ENCODE measurements at regions not wholly inside any gene's neighbourhood (a gene's known extent, or its start where the extent isn't known, plus 50 kb on each side); places are given as distances from the start of the nearest gene placed in this dataset.

DNA sequence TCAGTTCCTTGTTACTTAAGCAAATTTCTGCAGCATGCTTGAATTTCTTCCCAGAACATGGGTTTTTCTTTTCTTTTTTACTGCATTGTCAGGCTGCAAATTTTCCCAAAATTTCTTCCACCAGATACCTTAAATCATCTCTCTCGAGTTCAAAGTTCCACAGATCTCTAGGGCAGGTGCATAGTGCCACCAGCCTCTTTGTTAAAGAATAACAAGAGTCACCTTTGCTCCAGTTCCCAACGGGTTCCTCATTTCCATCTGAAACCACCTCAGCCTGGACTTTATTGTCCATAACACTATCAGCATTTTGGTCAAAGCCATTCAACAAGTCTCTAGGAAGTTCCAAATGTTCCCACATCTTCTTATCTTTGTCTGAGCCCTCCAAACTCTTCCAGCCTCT, 389.2 kb downstream of the NXPH1 start:
- no TSS peak for BruUV-seq (replicated peaks)

GRCh38 chr7:8823486-8823885, 390.1 kb downstream of the NXPH1 start:
- ChIA-PET POLR2A (ENCODE audit: low non-redundant PET) (no interaction called here), CTCF (no interaction called here)
- Histone ChIP-seq H3K4me1 (ENCODE audit: insufficient read depth, low read length, poor library complexity, severe bottlenecking) (no peaks in the 10 kb centered on the region), H3K4me3 (ENCODE audit: low read depth, low read length, poor library complexity, severe bottlenecking) (no peak overlapping the region), H3K9me3 (ENCODE audit: low read depth, low read length, poor library complexity, severe bottlenecking) (no peaks in the 10 kb centered on the region), H3K27ac (ENCODE audit: low read depth, low read length, poor library complexity, severe bottlenecking) (no peak overlapping the region), H3K27me3 (replicated peaks; ENCODE audit: insufficient read depth, low read depth, low read length, poor library complexity) (peaks cover 14% of the 10 kb centered on the region), H3K36me3 (ENCODE audit: insufficient read depth, low read length, poor library complexity, severe bottlenecking) (no peaks in the 10 kb centered on the region)
- TF ChIP-seq CTCF (conservative IDR thresholded peaks at IDR 0.05; ENCODE audit: low read depth, low read length), result no peak
- no peak for TF ChIP-seq EZH2 (IDR thresholded peaks at IDR 0.05; ENCODE audit: borderline replicate concordance, low read depth, low read length, poor library complexity, severe bottlenecking)
- intact Hi-C loops (cut with micrococcal nuclease; ENCODE audit: unreplicated experiment), result no loop called here
- no peak for DNase-seq (ENCODE audit: low spot score)
- no TSS peak for BruUV-seq (replicated peaks)

More for the DNA sequence above, 389.2 kb downstream of the NXPH1 start:
- Histone ChIP-seq H3K27me3 (replicated peaks; ENCODE audit: insufficient read depth, low read depth, low read length, poor library complexity) (peaks cover 13% of the 10 kb centered on the region), H3K4me1 (ENCODE audit: insufficient read depth, low read length, poor library complexity, severe bottlenecking) (no peaks in the 10 kb centered on the region), H3K4me3 (ENCODE audit: low read depth, low read length, poor library complexity, severe bottlenecking) (no peak overlapping the region), H3K36me3 (ENCODE audit: insufficient read depth, low read length, poor library complexity, severe bottlenecking) (no peaks in the 10 kb centered on the region), H3K9me3 (ENCODE audit: low read depth, low read length, poor library complexity, severe bottlenecking) (no peaks in the 10 kb centered on the region), H3K27ac (ENCODE audit: low read depth, low read length, poor library complexity, severe bottlenecking) (no peak overlapping the region)
- DNase-seq (ENCODE audit: low spot score), result no peak
- TF ChIP-seq CTCF (conservative IDR thresholded peaks at IDR 0.05; ENCODE audit: low read depth, low read length) (no peak), EZH2 (IDR thresholded peaks at IDR 0.05; ENCODE audit: borderline replicate concordance, low read depth, low read length, poor library complexity, severe bottlenecking) (no peak)
- ChIA-PET CTCF (no interaction called here), POLR2A (ENCODE audit: low non-redundant PET) (no interaction called here)
- intact Hi-C loops (cut with micrococcal nuclease; ENCODE audit: unreplicated experiment), result no loop called here

DNA sequence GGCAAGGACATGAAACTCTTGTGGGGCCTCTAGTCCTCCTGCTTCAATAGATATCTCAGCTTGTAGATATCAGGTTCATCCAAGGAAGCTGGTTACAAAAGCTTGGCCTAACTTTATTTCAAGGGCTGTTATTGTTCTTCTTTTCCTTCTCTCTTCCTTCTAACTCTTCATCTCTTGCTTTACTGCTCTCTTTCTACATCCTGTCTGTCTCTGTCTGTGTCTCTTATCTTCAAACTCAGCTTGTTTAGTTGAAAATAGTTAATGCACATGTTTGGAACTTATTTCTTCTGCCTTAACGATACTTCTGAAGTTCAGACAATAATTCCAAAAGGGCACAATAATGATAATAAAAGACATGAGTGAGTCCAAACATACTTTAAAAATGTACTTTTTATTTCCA, 393.9 kb downstream of the NXPH1 start:
- POLR2A ChIA-PET (ENCODE audit: low non-redundant PET), result no interaction called here
- no peaks in the 10 kb centered on the region for H3K4me1 ChIP-seq (ENCODE audit: insufficient read depth, low read length, poor library complexity, severe bottlenecking)
- no peak for TF ChIP-seq CTCF (conservative IDR thresholded peaks at IDR 0.05; ENCODE audit: low read depth, low read length)
- no peak for TF ChIP-seq EZH2 (IDR thresholded peaks at IDR 0.05; ENCODE audit: borderline replicate concordance, low read depth, low read length, poor library complexity, severe bottlenecking)
- no peaks in the 10 kb centered on the region for H3K36me3 ChIP-seq (ENCODE audit: insufficient read depth, low read length, poor library complexity, severe bottlenecking)
- no peak overlapping the region for H3K4me3 ChIP-seq (ENCODE audit: low read depth, low read length, poor library complexity, severe bottlenecking)
- peaks cover 27% of the 10 kb centered on the region for H3K27me3 ChIP-seq (replicated peaks; ENCODE audit: insufficient read depth, low read depth, low read length, poor library complexity)
- no peak for DNase-seq (ENCODE audit: low spot score)
- H3K27ac ChIP-seq (ENCODE audit: low read depth, low read length, poor library complexity, severe bottlenecking), result no peak overlapping the region
- intact Hi-C loops (cut with micrococcal nuclease; ENCODE audit: unreplicated experiment), result no loop called here
- CTCF ChIA-PET, result no interaction called here
- H3K9me3 ChIP-seq (ENCODE audit: low read depth, low read length, poor library complexity, severe bottlenecking), result no peaks in the 10 kb centered on the region
- BruUV-seq (replicated peaks), result no TSS peak
